ENCODE measurements at regions not wholly inside any gene's neighbourhood (a gene's known extent, or its start where the extent isn't known, plus 50 kb on each side); places are given as distances from the start of the nearest gene placed in this dataset.

- no peak for DNase-seq
Observed at GRCh38 chr3:30170681-30171438, 435.5 kb upstream of the TGFBR2 start.

GRCh38 chr3:30174357-30174756, 432.0 kb upstream of the TGFBR2 start:
- no peak for DNase-seq

GRCh38 chr3:30180310-30181177, 425.9 kb upstream of the TGFBR2 start:
- DNase-seq = no peak

GRCh38 chr3:30181178-30181465, 425.3 kb upstream of the TGFBR2 start:
- DNase-seq = no peak

GRCh38 chr3:30181581-30181980, 424.8 kb upstream of the TGFBR2 start:
- no peak for DNase-seq

- no peak for DNase-seq
Observed at GRCh38 chr3:30183421-30183820, 423.0 kb upstream of the TGFBR2 start.

- DNase-seq = no peak
Observed at GRCh38 chr3:30184091-30184810, 422.1 kb upstream of the TGFBR2 start.

- no peak for DNase-seq
Observed at GRCh38 chr3:30185872-30186271, 420.5 kb upstream of the TGFBR2 start.

- no peak for DNase-seq
Observed at GRCh38 chr3:30186741-30187219, 419.6 kb upstream of the TGFBR2 start.

GRCh38 chr3:30187366-30187765, 419.0 kb upstream of the TGFBR2 start:
- no peak for DNase-seq

GRCh38 chr3:30188713-30189112, 417.7 kb upstream of the TGFBR2 start:
- DNase-seq = no peak

GRCh38 chr3:30189900-30190299, 416.5 kb upstream of the TGFBR2 start:
- DNase-seq = no peak

- DNase-seq = no peak
Observed at GRCh38 chr3:30193625-30194044, 412.8 kb upstream of the TGFBR2 start.

GRCh38 chr3:30195352-30195751, 411.0 kb upstream of the TGFBR2 start:
- DNase-seq = no peak

GRCh38 chr3:30198162-30198561, 408.2 kb upstream of the TGFBR2 start:
- no peak for DNase-seq

GRCh38 chr3:30199096-30199759, 407.2 kb upstream of the TGFBR2 start:
- peak; percentile 73 to 76 for DNase-seq

GRCh38 chr3:30199855-30200254, 406.5 kb upstream of the TGFBR2 start:
- no peak for DNase-seq

GRCh38 chr3:30201715-30202114, 404.7 kb upstream of the TGFBR2 start:
- DNase-seq = no peak

GRCh38 chr3:30203301-30203700, 403.1 kb upstream of the TGFBR2 start:
- no peak for DNase-seq

- no peak for DNase-seq
Observed at GRCh38 chr3:30204126-30204525, 402.3 kb upstream of the TGFBR2 start.

- no peak for DNase-seq
Observed at GRCh38 chr3:30206051-30206450, 400.4 kb upstream of the TGFBR2 start.

GRCh38 chr3:30221619-30222018, 384.8 kb upstream of the TGFBR2 start:
- DNase-seq = no peak

- DNase-seq = no peak
Observed at GRCh38 chr3:30222441-30222840, 384.0 kb upstream of the TGFBR2 start.

Data from activated CD4-positive, alpha-beta T cell treated with anti-CD3 and anti-CD28 coated beads, Interleukin-2, amount 50 U/mL, for 48 hours (primary cell).